BJ (cell line): ENCODE measurements at regions not wholly inside any gene's neighbourhood (a gene's known extent, or its start where the extent isn't known, plus 50 kb on each side); places are given as distances from the start of the nearest gene placed in this dataset.

Experiments used
- CTCF ChIA-PET: fragments of 350-600 bp; formaldehyde crosslinking; extraction: SDS; loops from one replicate; lab custom pipeline; 2021; ENCODE audit warnings: antibody characterized with exemption, inconsistent platforms; lab: Yijun Ruan, JAX
- POLR2A ChIA-PET: fragments of 300-600 bp; sonication (Branson Sonifier 250); formaldehyde crosslinking; extraction: SDS; loops from one replicate; lab custom pipeline; 2021; ENCODE audit warnings: antibody characterized with exemption; lab: Charles Lee
- DNase-seq: peaks from one replicate; pipeline ENCODE4 v3.0.0-alpha.2; 2011; ENCODE audit warnings: low read depth
- H3K27me3 ChIP-seq: 2 replicates; pipeline ENCODE4 v1.6.0; 2011; ENCODE audit warnings: low read length; ENCODE audit not compliant: control insufficient read depth, insufficient read depth
- H3K36me3 ChIP-seq: 2 replicates; pipeline ENCODE4 v1.5.1; 2011; ENCODE audit warnings: low read length; ENCODE audit not compliant: control insufficient read depth, insufficient read depth
- H3K4me3 ChIP-seq: 2 replicates; pipeline ENCODE4 v1.5.1; 2011; ENCODE audit warnings: low read depth, mild to moderate bottlenecking, control low read depth, low read length
- CTCF ChIP-seq: IDR thresholded peaks from 2 replicates; pipeline ENCODE4 v1.5.1; 2011; ENCODE audit warnings: low read depth, mild to moderate bottlenecking, control low read depth, inconsistent platforms, low read length, moderate library complexity; ENCODE audit not compliant: insufficient read depth

- no peak overlapping the region for H3K4me3 ChIP-seq
- ChIA-PET POLR2A (no interaction called here), CTCF (no interaction called here)
- DNase-seq, result no peak
- no peak for TF ChIP-seq CTCF
- no peaks in the 10 kb centered on the region for H3K27me3 ChIP-seq
- H3K36me3 ChIP-seq, result no peaks in the 10 kb centered on the region
Measured at GRCh38 chr20:12528104-12528503, 480.7 kb upstream of the SPTLC3 start.

DNA sequence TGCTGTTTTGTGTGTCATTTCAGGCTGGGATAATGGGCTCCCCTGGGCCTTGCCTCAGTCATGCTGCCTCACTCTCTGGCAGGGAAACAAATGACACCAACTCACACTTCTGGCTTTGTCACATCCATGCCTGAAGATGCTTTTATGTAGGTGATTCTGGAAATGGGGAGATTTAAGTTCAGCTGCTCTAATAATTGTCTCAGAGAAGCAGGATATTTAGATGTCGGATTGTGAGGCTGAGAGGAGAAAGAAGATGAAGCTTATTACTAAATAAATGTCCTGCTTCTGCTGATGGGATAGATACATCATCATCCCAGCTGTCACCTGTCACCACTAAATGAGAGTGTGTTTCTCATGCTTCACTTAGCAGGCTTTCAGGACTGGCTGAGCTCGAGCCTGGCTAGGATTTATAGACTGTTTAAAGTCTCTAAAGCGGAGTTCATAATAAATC lies 480.2 kb upstream of the SPTLC3 start:
- ChIA-PET POLR2A (no interaction called here), CTCF (no interaction called here)

DNA sequence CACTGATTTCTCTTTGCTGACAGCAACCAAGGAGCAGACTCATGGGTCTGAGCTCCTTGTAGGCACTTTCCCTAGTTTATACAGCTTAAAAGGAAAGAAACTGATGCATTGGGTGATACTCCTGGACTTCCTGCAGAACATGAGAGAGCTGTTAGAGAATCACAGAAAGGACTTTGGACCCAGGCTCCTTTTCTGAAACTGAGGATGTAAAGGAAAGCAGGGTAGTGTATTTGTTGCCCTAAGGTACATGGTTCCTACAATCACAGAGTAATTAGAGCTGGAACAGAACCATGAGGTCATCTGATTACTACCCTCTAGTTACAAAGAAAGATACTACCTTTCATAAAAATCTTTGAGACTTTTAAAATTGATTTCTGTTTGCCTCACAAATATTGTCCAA lies 477.1 kb upstream of the SPTLC3 start:
- H3K36me3 ChIP-seq, result no peaks in the 10 kb centered on the region
- DNase-seq, result no peak
- no peak for TF ChIP-seq CTCF
- CTCF ChIA-PET, result no interaction called here
- H3K27me3 ChIP-seq, result no peaks in the 10 kb centered on the region
- POLR2A ChIA-PET, result no interaction called here
- H3K4me3 ChIP-seq, result no peak overlapping the region

More for the DNA sequence above, 480.2 kb upstream of the SPTLC3 start:
- no peak for DNase-seq
- no peak overlapping the region for H3K4me3 ChIP-seq
- no peaks in the 10 kb centered on the region for H3K27me3 ChIP-seq
- TF ChIP-seq CTCF, result no peak
- no peaks in the 10 kb centered on the region for H3K36me3 ChIP-seq

GRCh38 chr20:12535316-12535715 lies 473.5 kb upstream of the SPTLC3 start:
- no peak for DNase-seq
- Histone ChIP-seq H3K4me3 (no peak overlapping the region), H3K36me3 (no peaks in the 10 kb centered on the region), H3K27me3 (no peaks in the 10 kb centered on the region)
- ChIA-PET CTCF (no interaction called here), POLR2A (no interaction called here)
- no peak for TF ChIP-seq CTCF

GRCh38 chr20:12535770-12536169 lies 473.0 kb upstream of the SPTLC3 start:
- no peaks in the 10 kb centered on the region for H3K27me3 ChIP-seq
- POLR2A ChIA-PET, result no interaction called here
- no peak for DNase-seq
- TF ChIP-seq CTCF, result no peak
- no peak overlapping the region for H3K4me3 ChIP-seq
- no peaks in the 10 kb centered on the region for H3K36me3 ChIP-seq
- CTCF ChIA-PET, result no interaction called here
